H1 (cell line): ENCODE measurements at regions not wholly inside any gene's neighbourhood (a gene's known extent, or its start where the extent isn't known, plus 50 kb on each side); places are given as distances from the start of the nearest gene placed in this dataset.

Experiments
- CBX5 ChIP-seq: fragments of 300-800, 300-1000 bp; sonication (generic); IDR thresholded peaks from 2 replicates; pipeline ENCODE4 v1.7.1; 2016; ENCODE audit warnings: antibody characterized with exemption, low read length, low read depth
- CHD2 ChIP-seq: IDR thresholded peaks from 2 replicates; pipeline ENCODE4 v1.6.1; 2012; ENCODE audit warnings: low read length, improper control_type of control experiment
- CHD7 ChIP-seq: fragments of 300-600 bp; sonication (generic); IDR thresholded peaks from 2 replicates; pipeline ENCODE4 v1.7.1; 2012; ENCODE audit warnings: low read length, moderate library complexity, mild to moderate bottlenecking, inconsistent platforms; ENCODE audit not compliant: insufficient replicate concordance
- CREB1 ChIP-seq: IDR thresholded peaks from 2 replicates; pipeline ENCODE4 v1.6.1; 2012; ENCODE audit warnings: inconsistent platforms
- EGR1 ChIP-seq: IDR thresholded peaks from 2 replicates; pipeline ENCODE4 v1.6.1; 2011; ENCODE audit warnings: low read depth, low read length, borderline replicate concordance
- NANOG ChIP-seq: IDR thresholded peaks from 2 replicates; pipeline ENCODE4 v1.6.1; 2011; ENCODE audit warnings: low read length, low read depth, mild to moderate bottlenecking, inconsistent platforms; ENCODE audit not compliant: insufficient read depth, poor library complexity, severe bottlenecking
- RAD21 ChIP-seq, 2 experiments: IDR thresholded peaks in 1 of 2; conservative IDR thresholded peaks in 1 of 2; 2 replicates each; pipeline ENCODE4 v1.6.1; 2011; ENCODE audit warnings: low read depth in 2 of 2, low read length in 2 of 2, improper control_type of control experiment in 1 of 2, inconsistent platforms in 1 of 2, mild to moderate bottlenecking in 1 of 2, moderate library complexity in 1 of 2
- RBBP5 ChIP-seq: IDR thresholded peaks from 2 replicates; pipeline ENCODE4 v1.7.1; 2012; ENCODE audit warnings: low read depth, mild to moderate bottlenecking, inconsistent platforms, low read length, moderate library complexity, borderline replicate concordance
- RNF2 ChIP-seq: fragments of 200-900, 300-1000 bp; sonication (generic); IDR thresholded peaks from 2 replicates; pipeline ENCODE4 v1.7.1; 2016; ENCODE audit warnings: borderline replicate concordance, low read depth, mild to moderate bottlenecking, antibody characterized with exemption, low read length; ENCODE audit not compliant: poor library complexity, severe bottlenecking; ENCODE audit errors: missing control alignments
- SAP30 ChIP-seq: fragments of 300-600 bp; sonication (generic); IDR thresholded peaks from 2 replicates; pipeline ENCODE4 v1.7.1; 2012; ENCODE audit warnings: low read length, moderate library complexity, mild to moderate bottlenecking, inconsistent platforms; ENCODE audit not compliant: insufficient read depth, insufficient replicate concordance
- SP2 ChIP-seq: IDR thresholded peaks from 2 replicates; pipeline ENCODE4 v1.6.1; 2012; ENCODE audit warnings: mild to moderate bottlenecking, low read length, inconsistent platforms
- YY1 ChIP-seq: IDR thresholded peaks from 2 replicates; pipeline ENCODE4 v1.6.1; 2011; ENCODE audit warnings: low read depth, mild to moderate bottlenecking, low read length

GRCh38 chr7:89605362-89605761 lies 548.9 kb upstream of the STEAP1 start (continued):
- TF ChIP-seq CHD7, result no peak
- TF ChIP-seq CHD2, result no peak
- TF ChIP-seq EGR1, result no peak
- no peak for TF ChIP-seq YY1
- TF ChIP-seq RNF2, result no peak
- no peak for TF ChIP-seq NANOG
- TF ChIP-seq RBBP5, result no peak
- no peak for TF ChIP-seq RAD21 (IDR thresholded peaks at IDR 0.05 in 1 of 2, conservative IDR thresholded peaks at IDR 0.05 in 1 of 2; ENCODE audit: low read depth in 2 of 2, low read length in 2 of 2)
- no peak for TF ChIP-seq CBX5
- TF ChIP-seq SAP30, result no peak
- TF ChIP-seq SP2, result no peak
- TF ChIP-seq CREB1, result no peak
